ENCODE measurements at regions not wholly inside any gene's neighbourhood (a gene's known extent, or its start where the extent isn't known, plus 50 kb on each side); places are given as distances from the start of the nearest gene placed in this dataset.

GRCh38 chr4:170651786-170652185 is 562.0 kb upstream of the AADAT start:
- H2AFZ ChIP-seq: no peak overlapping the region
- H4K20me1 ChIP-seq (replicated peaks; ENCODE audit: insufficient read depth): no peaks in the 10 kb centered on the region
- H3K9me2 ChIP-seq (ENCODE audit: insufficient read depth): 0 out of 2 replicates have a peak, but pooled peaks cover 2% of the 10 kb centered on the region
- TF ChIP-seq ZNF114 (CRISPR knock-in tag; IDR thresholded peaks at IDR 0.05) (no peak), POLR2AphosphoS5 (IDR thresholded peaks at IDR 0.05; ENCODE audit: low read depth) (no peak), REST (IDR thresholded peaks at IDR 0.05; ENCODE audit: unreplicated experiment) (no peak), STAT1 (IDR thresholded peaks at IDR 0.05; ENCODE audit: unreplicated experiment) (no peak), EZH2 (IDR thresholded peaks at IDR 0.05; ENCODE audit: low read depth, unreplicated experiment) (no peak)
- no peak overlapping the region for H3K4me3 ChIP-seq
- H3K4me3 Mint-ChIP-seq: no peak overlapping the region
- no peaks in the 10 kb centered on the region for H3K4me1 Mint-ChIP-seq
- no peak overlapping the region for H3K27ac ChIP-seq (ENCODE audit: low read depth)
- no peaks in the 10 kb centered on the region for H3F3A ChIP-seq (replicated peaks; ENCODE audit: low read depth)
- no peaks in the 10 kb centered on the region for H3K4me1 ChIP-seq (ENCODE audit: insufficient read depth)
- no peak overlapping the region for H3K4me2 ChIP-seq
- no peaks in the 10 kb centered on the region for H3K36me3 ChIP-seq (ENCODE audit: insufficient read depth)
- ATAC-seq (no peak), DNase-seq (ENCODE audit: low spot score) (no peak)
- no peak overlapping the region for H3K27ac Mint-ChIP-seq
- H3K36me3 Mint-ChIP-seq (ENCODE audit: low read depth): peaks cover 4% of the 10 kb centered on the region; the same call in 2 of the 3 replicates
- H3K27me3 Mint-ChIP-seq (ENCODE audit: insufficient read depth, low read depth, poor library complexity): no peaks in the 10 kb centered on the region
- peaks cover 6% of the 10 kb centered on the region; the same call in 2 of the 3 replicates for H3K9me3 Mint-ChIP-seq
- H3K27me3 ChIP-seq (ENCODE audit: insufficient read depth): no peaks in the 10 kb centered on the region
- no peaks in the 10 kb centered on the region for H3K79me2 ChIP-seq (replicated peaks; ENCODE audit: insufficient read depth)

- no peaks in the 10 kb centered on the region for H3K4me1 Mint-ChIP-seq
- H3K27ac Mint-ChIP-seq: no peak overlapping the region
- DNase-seq (ENCODE audit: low spot score) (no peak), ATAC-seq (no peak)
- H3K79me2 ChIP-seq (replicated peaks; ENCODE audit: insufficient read depth): no peaks in the 10 kb centered on the region
- no peak overlapping the region for H3K4me2 ChIP-seq
- no peak overlapping the region for H2AFZ ChIP-seq
- no peak overlapping the region for H3K27ac ChIP-seq (ENCODE audit: low read depth)
- no peaks in the 10 kb centered on the region for H3K36me3 ChIP-seq (ENCODE audit: insufficient read depth)
- no peaks in the 10 kb centered on the region for H3K4me1 ChIP-seq (ENCODE audit: insufficient read depth)
- peaks cover 21% of the 10 kb centered on the region for H3K9me3 Mint-ChIP-seq
- H3K27me3 Mint-ChIP-seq (ENCODE audit: insufficient read depth, low read depth, poor library complexity): peaks cover 1% of the 10 kb centered on the region
- no peaks in the 10 kb centered on the region for H3K27me3 ChIP-seq (ENCODE audit: insufficient read depth)
- H3F3A ChIP-seq (replicated peaks; ENCODE audit: low read depth): no peaks in the 10 kb centered on the region
- H3K9me2 ChIP-seq (ENCODE audit: insufficient read depth): no peaks in the 10 kb centered on the region; the same call in 1 of the 2 replicates
- no peaks in the 10 kb centered on the region for H4K20me1 ChIP-seq (replicated peaks; ENCODE audit: insufficient read depth)
- H3K36me3 Mint-ChIP-seq (ENCODE audit: low read depth): peaks cover 8% of the 10 kb centered on the region; the same call in 2 of the 3 replicates
- H3K4me3 ChIP-seq: no peak overlapping the region
- H3K4me3 Mint-ChIP-seq: no peak overlapping the region
- no peak for TF ChIP-seq CTCF (conservative IDR thresholded peaks at IDR 0.05; ENCODE audit: low read depth in 2 of 2)
- TF ChIP-seq NANOG (IDR thresholded peaks at IDR 0.05; ENCODE audit: borderline replicate concordance): no peak
- TF ChIP-seq ZNF462 (CRISPR knock-in tag; IDR thresholded peaks at IDR 0.05): no peak
- no peak for TF ChIP-seq ZNF331 (CRISPR knock-in tag; IDR thresholded peaks at IDR 0.05; ENCODE audit: low read depth)
- no peak for TF ChIP-seq CREB1 (CRISPR knock-in tag; IDR thresholded peaks at IDR 0.05; ENCODE audit: low read depth)
- TF ChIP-seq ZNF114 (CRISPR knock-in tag; IDR thresholded peaks at IDR 0.05): no peak
- TF ChIP-seq STAT1 (IDR thresholded peaks at IDR 0.05; ENCODE audit: unreplicated experiment): no peak
- no peak for TF ChIP-seq JUNB (IDR thresholded peaks at IDR 0.05; ENCODE audit: unreplicated experiment)
These were observed 537.7 kb upstream of the AADAT start for GRCh38 chr4:170627418-170627817.

Data from GM23338 (cell line).